Stomach (tissue), 4 donors: ENCODE measurements at regions not wholly inside any gene's neighbourhood (a gene's known extent, or its start where the extent isn't known, plus 50 kb on each side); places are given as distances from the start of the nearest gene placed in this dataset.

Source experiments
- CTCF ChIP-seq, 7 experiments: fragments of 450-650 bp in 4 of 7; fragments of 200-600 bp in 3 of 7; sonication (generic) in 3 of 7; IDR thresholded peaks; one replicate each; pipeline ENCODE4 v1.5.1; 2016 to 2019; ENCODE audit warnings: antibody characterized with exemption in 7 of 7, control low read depth in 2 of 7, mild to moderate bottlenecking in 1 of 7
- EP300 ChIP-seq: sonication (generic); formaldehyde crosslinking; IDR thresholded peaks from one replicate; pipeline ENCODE4 v1.6.1; 2017; ENCODE audit warnings: antibody characterized with exemption
- POLR2A ChIP-seq, 4 donors: fragments of 450-650 bp; IDR thresholded peaks; one replicate each; pipeline ENCODE4 v1.6.1; 2016; ENCODE audit warnings: antibody characterized with exemption in 4 of 4, control low read depth in 2 of 4, mild to moderate bottlenecking in 1 of 4, moderate library complexity in 1 of 4
- POLR2AphosphoS5 ChIP-seq, 3 donors: sonication (generic); formaldehyde crosslinking; IDR thresholded peaks; one replicate each; pipeline ENCODE4 v1.6.1; 2016; ENCODE audit warnings: antibody characterized with exemption in 3 of 3

GRCh38 chr9:25814023-25814422 lies 135.8 kb upstream of the TUSC1 start:
- TF ChIP-seq CTCF (IDR thresholded peaks at IDR 0.05) = no peak
- TF ChIP-seq POLR2AphosphoS5 (IDR thresholded peaks at IDR 0.05) = no peak
- no peak for TF ChIP-seq POLR2A (IDR thresholded peaks at IDR 0.05)
- no peak for TF ChIP-seq EP300
